ENCODE measurements at regions not wholly inside any gene's neighbourhood (a gene's known extent, or its start where the extent isn't known, plus 50 kb on each side); places are given as distances from the start of the nearest gene placed in this dataset.

DNA sequence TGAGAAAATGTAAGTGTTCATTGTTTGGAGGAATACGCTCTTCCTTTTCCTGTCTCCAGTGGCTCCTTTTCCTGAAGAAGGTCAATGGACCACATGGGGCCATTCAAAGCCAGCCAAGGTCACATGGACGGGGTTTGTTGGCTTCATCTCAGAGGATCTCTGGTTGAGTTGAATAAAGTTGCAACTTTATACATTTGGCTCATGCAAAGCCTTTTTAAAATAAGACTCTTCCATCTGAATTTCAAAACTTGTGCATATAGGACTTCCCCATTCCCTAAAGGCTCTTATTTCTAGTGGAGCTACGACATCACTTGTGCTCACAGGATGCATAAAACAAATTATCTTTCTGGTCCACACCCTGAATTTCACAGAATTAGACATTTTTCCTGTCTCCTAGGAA, 235.5 kb downstream of the CMPK2 start:
- Histone ChIP-seq H3K9me3 (no peaks in the 10 kb centered on the region), H3K4me3 (no peak overlapping the region), H3K9ac (ENCODE audit: low read depth in 2 of 2, low read length in 2 of 2) (no peak overlapping the region), H3K36me3 (no peaks in the 10 kb centered on the region), H3K27me3 (no peaks in the 10 kb centered on the region), H3K4me1 (no peaks in the 10 kb centered on the region), H3K27ac (no peak overlapping the region)
- no peak for DNase-seq
- no peak for TF ChIP-seq CTCF (IDR thresholded peaks at IDR 0.05)
- intact Hi-C loops (cut with DNase I): no loop called here

- Histone ChIP-seq H3K4me3 (no peak overlapping the region), H3K9ac (ENCODE audit: low read depth in 2 of 2, low read length in 2 of 2) (no peak overlapping the region), H3K36me3 (no peaks in the 10 kb centered on the region), H3K27ac (no peak overlapping the region), H3K27me3 (no peaks in the 10 kb centered on the region), H3K9me3 (no peaks in the 10 kb centered on the region), H3K4me1 (no peaks in the 10 kb centered on the region)
- TF ChIP-seq CTCF (IDR thresholded peaks at IDR 0.05): no peak
- intact Hi-C loops (cut with DNase I): no loop called here
- DNase-seq: no peak
Measured at GRCh38 chr2:6635296-6635695, 230.4 kb downstream of the CMPK2 start.

- H3K27ac ChIP-seq: no peak overlapping the region
- intact Hi-C loops (cut with DNase I): no loop called here
- no peaks in the 10 kb centered on the region for H3K4me1 ChIP-seq
- no peaks in the 10 kb centered on the region for H3K36me3 ChIP-seq
- no peak for DNase-seq
- H3K27me3 ChIP-seq: no peaks in the 10 kb centered on the region
- no peak overlapping the region for H3K4me3 ChIP-seq
- TF ChIP-seq CTCF (IDR thresholded peaks at IDR 0.05): no peak
- H3K9me3 ChIP-seq: no peaks in the 10 kb centered on the region
- no peak overlapping the region for H3K9ac ChIP-seq (ENCODE audit: low read depth in 2 of 2, low read length in 2 of 2)
Measured at GRCh38 chr2:6637330-6637729, 228.4 kb downstream of the CMPK2 start.

- Histone ChIP-seq H3K9me3 (no peaks in the 10 kb centered on the region), H3K9ac (ENCODE audit: low read depth in 2 of 2, low read length in 2 of 2) (no peak overlapping the region), H3K4me1 (no peaks in the 10 kb centered on the region), H3K27ac (no peak overlapping the region), H3K36me3 (no peaks in the 10 kb centered on the region), H3K4me3 (no peak overlapping the region), H3K27me3 (no peaks in the 10 kb centered on the region)
- DNase-seq: no peak
- TF ChIP-seq CTCF (IDR thresholded peaks at IDR 0.05): no peak
- intact Hi-C loops (cut with DNase I): no loop called here
Measured at GRCh38 chr2:6639929-6640620, 225.6 kb downstream of the CMPK2 start.

- no peaks in the 10 kb centered on the region for H3K9me3 ChIP-seq
- H3K36me3 ChIP-seq: no peaks in the 10 kb centered on the region
- intact Hi-C loops (cut with DNase I): no loop called here
- no peaks in the 10 kb centered on the region for H3K4me1 ChIP-seq
- H3K27ac ChIP-seq: no peak overlapping the region
- TF ChIP-seq CTCF (IDR thresholded peaks at IDR 0.05): no peak
- H3K27me3 ChIP-seq: no peaks in the 10 kb centered on the region
- no peak for DNase-seq
- no peak overlapping the region for H3K9ac ChIP-seq (ENCODE audit: low read depth in 2 of 2, low read length in 2 of 2)
- no peak overlapping the region for H3K4me3 ChIP-seq
Measured at GRCh38 chr2:6640621-6641015, 225.1 kb downstream of the CMPK2 start.
